Vagina (tissue), 2 donors: ENCODE measurements at regions not wholly inside any gene's neighbourhood (a gene's known extent, or its start where the extent isn't known, plus 50 kb on each side); places are given as distances from the start of the nearest gene placed in this dataset.

ENCODE experiments used
- POLR2AphosphoS5 ChIP-seq, 2 donors: sonication (generic); formaldehyde crosslinking; IDR thresholded peaks; one replicate each; pipeline ENCODE4 v1.9.0; 2017; ENCODE audit warnings: antibody characterized with exemption in 2 of 2, mild to moderate bottlenecking in 2 of 2, low read depth in 1 of 2; ENCODE audit not compliant: insufficient read depth in 1 of 2
- TF ChIP-seq, protein P1 (sequence below), 3 experiments: fragments of 450-650 bp in 2 of 3; fragments of 200-600 bp in 1 of 3; sonication (generic) in 1 of 3; IDR thresholded peaks; one replicate each; pipeline ENCODE4 v1.5.1; 2017 to 2019; ENCODE audit warnings: antibody characterized with exemption in 3 of 3, mild to moderate bottlenecking in 2 of 3, moderate library complexity in 2 of 3

DNA sequence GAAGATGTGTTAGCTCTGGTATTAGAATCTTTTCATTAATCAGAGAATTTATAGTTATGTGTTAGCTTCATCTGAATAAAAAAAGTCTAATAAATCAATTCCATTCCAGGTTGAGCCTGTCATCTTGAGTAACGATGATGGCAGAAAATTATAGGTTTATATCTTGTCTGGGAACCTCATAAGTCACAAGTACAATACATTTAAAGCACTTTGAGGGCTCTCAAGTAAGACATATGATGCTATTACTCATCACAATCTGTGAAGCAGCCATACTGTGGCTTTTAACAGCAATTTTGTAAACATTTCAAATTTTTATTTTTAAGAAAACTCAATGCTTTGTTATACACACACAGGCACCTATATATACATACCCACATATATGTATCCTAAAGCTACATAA, 484.1 kb upstream of the VRK2 start:
- TF ChIP-seq, protein P1, sequence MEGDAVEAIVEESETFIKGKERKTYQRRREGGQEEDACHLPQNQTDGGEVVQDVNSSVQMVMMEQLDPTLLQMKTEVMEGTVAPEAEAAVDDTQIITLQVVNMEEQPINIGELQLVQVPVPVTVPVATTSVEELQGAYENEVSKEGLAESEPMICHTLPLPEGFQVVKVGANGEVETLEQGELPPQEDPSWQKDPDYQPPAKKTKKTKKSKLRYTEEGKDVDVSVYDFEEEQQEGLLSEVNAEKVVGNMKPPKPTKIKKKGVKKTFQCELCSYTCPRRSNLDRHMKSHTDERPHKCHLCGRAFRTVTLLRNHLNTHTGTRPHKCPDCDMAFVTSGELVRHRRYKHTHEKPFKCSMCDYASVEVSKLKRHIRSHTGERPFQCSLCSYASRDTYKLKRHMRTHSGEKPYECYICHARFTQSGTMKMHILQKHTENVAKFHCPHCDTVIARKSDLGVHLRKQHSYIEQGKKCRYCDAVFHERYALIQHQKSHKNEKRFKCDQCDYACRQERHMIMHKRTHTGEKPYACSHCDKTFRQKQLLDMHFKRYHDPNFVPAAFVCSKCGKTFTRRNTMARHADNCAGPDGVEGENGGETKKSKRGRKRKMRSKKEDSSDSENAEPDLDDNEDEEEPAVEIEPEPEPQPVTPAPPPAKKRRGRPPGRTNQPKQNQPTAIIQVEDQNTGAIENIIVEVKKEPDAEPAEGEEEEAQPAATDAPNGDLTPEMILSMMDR (IDR thresholded peaks at IDR 0.05): no peak
- TF ChIP-seq POLR2AphosphoS5 (IDR thresholded peaks at IDR 0.05; ENCODE audit: insufficient read depth in 1 of 2, low read depth in 1 of 2): no peak
